HL-60 (cell line): ENCODE measurements at regions not wholly inside any gene's neighbourhood (a gene's known extent, or its start where the extent isn't known, plus 50 kb on each side); places are given as distances from the start of the nearest gene placed in this dataset.

ENCODE experiments used
- TF ChIP-seq, protein P1 (sequence below): IDR thresholded peaks from one replicate; pipeline ENCODE4 v1.5.1; 2011; ENCODE audit warnings: low read length, control low read depth, inconsistent platforms; ENCODE audit not compliant: insufficient read depth
- TF ChIP-seq, protein P2 (sequence below): IDR thresholded peaks from 2 replicates; pipeline ENCODE4 v1.6.1; 2012; ENCODE audit warnings: low read depth; ENCODE audit not compliant: insufficient replicate concordance

DNA sequence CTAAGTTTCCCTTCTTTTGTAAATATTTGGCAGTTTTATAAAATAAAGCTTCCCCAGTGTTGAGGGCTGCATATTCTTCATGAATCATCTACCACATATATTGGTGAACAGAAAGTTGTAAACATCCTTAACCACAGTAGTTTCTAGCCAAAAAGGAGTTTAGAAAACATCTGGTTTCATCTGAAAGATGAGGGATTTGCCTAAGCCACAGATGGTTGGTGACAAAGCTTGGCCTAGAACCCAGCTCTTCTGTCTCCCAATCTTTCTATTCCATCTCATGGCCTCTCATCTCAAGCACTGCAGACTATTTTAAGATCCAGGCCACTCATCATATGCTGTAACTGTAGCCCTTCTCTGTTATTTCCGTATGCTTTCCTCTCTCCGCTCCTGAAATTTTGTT is 232.3 kb upstream of the TRPM3 start:
- TF ChIP-seq, protein P1, sequence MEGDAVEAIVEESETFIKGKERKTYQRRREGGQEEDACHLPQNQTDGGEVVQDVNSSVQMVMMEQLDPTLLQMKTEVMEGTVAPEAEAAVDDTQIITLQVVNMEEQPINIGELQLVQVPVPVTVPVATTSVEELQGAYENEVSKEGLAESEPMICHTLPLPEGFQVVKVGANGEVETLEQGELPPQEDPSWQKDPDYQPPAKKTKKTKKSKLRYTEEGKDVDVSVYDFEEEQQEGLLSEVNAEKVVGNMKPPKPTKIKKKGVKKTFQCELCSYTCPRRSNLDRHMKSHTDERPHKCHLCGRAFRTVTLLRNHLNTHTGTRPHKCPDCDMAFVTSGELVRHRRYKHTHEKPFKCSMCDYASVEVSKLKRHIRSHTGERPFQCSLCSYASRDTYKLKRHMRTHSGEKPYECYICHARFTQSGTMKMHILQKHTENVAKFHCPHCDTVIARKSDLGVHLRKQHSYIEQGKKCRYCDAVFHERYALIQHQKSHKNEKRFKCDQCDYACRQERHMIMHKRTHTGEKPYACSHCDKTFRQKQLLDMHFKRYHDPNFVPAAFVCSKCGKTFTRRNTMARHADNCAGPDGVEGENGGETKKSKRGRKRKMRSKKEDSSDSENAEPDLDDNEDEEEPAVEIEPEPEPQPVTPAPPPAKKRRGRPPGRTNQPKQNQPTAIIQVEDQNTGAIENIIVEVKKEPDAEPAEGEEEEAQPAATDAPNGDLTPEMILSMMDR = no peak
- TF ChIP-seq, protein P2, sequence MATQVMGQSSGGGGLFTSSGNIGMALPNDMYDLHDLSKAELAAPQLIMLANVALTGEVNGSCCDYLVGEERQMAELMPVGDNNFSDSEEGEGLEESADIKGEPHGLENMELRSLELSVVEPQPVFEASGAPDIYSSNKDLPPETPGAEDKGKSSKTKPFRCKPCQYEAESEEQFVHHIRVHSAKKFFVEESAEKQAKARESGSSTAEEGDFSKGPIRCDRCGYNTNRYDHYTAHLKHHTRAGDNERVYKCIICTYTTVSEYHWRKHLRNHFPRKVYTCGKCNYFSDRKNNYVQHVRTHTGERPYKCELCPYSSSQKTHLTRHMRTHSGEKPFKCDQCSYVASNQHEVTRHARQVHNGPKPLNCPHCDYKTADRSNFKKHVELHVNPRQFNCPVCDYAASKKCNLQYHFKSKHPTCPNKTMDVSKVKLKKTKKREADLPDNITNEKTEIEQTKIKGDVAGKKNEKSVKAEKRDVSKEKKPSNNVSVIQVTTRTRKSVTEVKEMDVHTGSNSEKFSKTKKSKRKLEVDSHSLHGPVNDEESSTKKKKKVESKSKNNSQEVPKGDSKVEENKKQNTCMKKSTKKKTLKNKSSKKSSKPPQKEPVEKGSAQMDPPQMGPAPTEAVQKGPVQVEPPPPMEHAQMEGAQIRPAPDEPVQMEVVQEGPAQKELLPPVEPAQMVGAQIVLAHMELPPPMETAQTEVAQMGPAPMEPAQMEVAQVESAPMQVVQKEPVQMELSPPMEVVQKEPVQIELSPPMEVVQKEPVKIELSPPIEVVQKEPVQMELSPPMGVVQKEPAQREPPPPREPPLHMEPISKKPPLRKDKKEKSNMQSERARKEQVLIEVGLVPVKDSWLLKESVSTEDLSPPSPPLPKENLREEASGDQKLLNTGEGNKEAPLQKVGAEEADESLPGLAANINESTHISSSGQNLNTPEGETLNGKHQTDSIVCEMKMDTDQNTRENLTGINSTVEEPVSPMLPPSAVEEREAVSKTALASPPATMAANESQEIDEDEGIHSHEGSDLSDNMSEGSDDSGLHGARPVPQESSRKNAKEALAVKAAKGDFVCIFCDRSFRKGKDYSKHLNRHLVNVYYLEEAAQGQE = no peak
